DOHH2 (cell line): ENCODE measurements at regions not wholly inside any gene's neighbourhood (a gene's known extent, or its start where the extent isn't known, plus 50 kb on each side); places are given as distances from the start of the nearest gene placed in this dataset.

Source experiments
- H3F3A ChIP-seq: fragments of 200-600 bp; sonication (generic), shearing (Covaris generic); 2 replicates; pipeline ENCODE4 v1.6.0; 2016; ENCODE audit warnings: antibody characterized with exemption, mild to moderate bottlenecking; ENCODE audit not compliant: control insufficient read depth, insufficient read depth
- H3K27ac ChIP-seq: fragments of 200-600 bp; sonication (generic); 2 replicates; pipeline ENCODE4 v1.5.1; 2014; ENCODE audit warnings: low read depth, mild to moderate bottlenecking, low read length, moderate library complexity
- H3K27me3 ChIP-seq: fragments of 200-600 bp; sonication (generic); 2 replicates; pipeline ENCODE4 v1.6.1; 2014; ENCODE audit warnings: mild to moderate bottlenecking, low read length, mixed read lengths; ENCODE audit not compliant: control insufficient read depth
- H3K36me3 ChIP-seq: fragments of 200-600 bp; sonication (generic); 2 replicates; pipeline ENCODE4 v1.6.1; 2014; ENCODE audit warnings: mild to moderate bottlenecking, low read length, moderate library complexity, mixed read lengths; ENCODE audit not compliant: control insufficient read depth
- H3K4me1 ChIP-seq: fragments of 200-600 bp; sonication (generic); 2 replicates; pipeline ENCODE4 v1.6.1; 2014; ENCODE audit warnings: mild to moderate bottlenecking, low read length, mixed read lengths; ENCODE audit not compliant: control insufficient read depth
- H3K4me2 ChIP-seq: fragments of 200-600 bp; sonication (generic); 2 replicates; pipeline ENCODE4 v1.6.0; 2014; ENCODE audit warnings: mild to moderate bottlenecking, low read length, moderate library complexity
- H3K4me3 ChIP-seq: fragments of 200-600 bp; sonication (generic); 2 replicates; pipeline ENCODE4 v1.5.1; 2014; ENCODE audit warnings: mild to moderate bottlenecking, low read length, mixed read lengths
- H3K79me2 ChIP-seq: fragments of 200-600 bp; sonication (generic); 2 replicates; pipeline ENCODE4 v1.6.1; 2014; ENCODE audit warnings: mild to moderate bottlenecking, low read length, mixed read lengths; ENCODE audit not compliant: control insufficient read depth
- H3K9me2 ChIP-seq: fragments of 200-600 bp; sonication (generic); replicated peaks from 2 replicates; pipeline ENCODE4 v1.6.1; 2014; ENCODE audit warnings: mild to moderate bottlenecking, low read length, mixed read lengths; ENCODE audit not compliant: control insufficient read depth
- H3K9me3 ChIP-seq: fragments of 200-600 bp; sonication (generic); 2 replicates; pipeline ENCODE4 v1.6.1; 2014; ENCODE audit warnings: antibody characterized with exemption, low read length, mixed read lengths; ENCODE audit not compliant: control insufficient read depth, insufficient read depth
- H4K20me1 ChIP-seq: fragments of 200-600 bp; sonication (generic); 2 replicates; pipeline ENCODE4 v1.6.0; 2014; ENCODE audit warnings: low read depth, mild to moderate bottlenecking, antibody characterized with exemption, low read length, moderate library complexity; ENCODE audit not compliant: control insufficient read depth, insufficient read depth
- CTCF ChIP-seq: fragments of 200-600 bp; sonication (generic); IDR thresholded peaks from one replicate; pipeline ENCODE4 v1.5.1; 2014; ENCODE audit warnings: antibody characterized with exemption, mild to moderate bottlenecking, low read depth, low read length; ENCODE audit not compliant: poor library complexity, severe bottlenecking
- EZH2phosphoT487 ChIP-seq: fragments of 200-600 bp; sonication (generic); IDR thresholded peaks from 2 replicates; pipeline ENCODE4 v1.6.1; 2017; ENCODE audit warnings: borderline replicate concordance, mild to moderate bottlenecking, antibody characterized with exemption, low read length, moderate library complexity, mixed read lengths

DNA sequence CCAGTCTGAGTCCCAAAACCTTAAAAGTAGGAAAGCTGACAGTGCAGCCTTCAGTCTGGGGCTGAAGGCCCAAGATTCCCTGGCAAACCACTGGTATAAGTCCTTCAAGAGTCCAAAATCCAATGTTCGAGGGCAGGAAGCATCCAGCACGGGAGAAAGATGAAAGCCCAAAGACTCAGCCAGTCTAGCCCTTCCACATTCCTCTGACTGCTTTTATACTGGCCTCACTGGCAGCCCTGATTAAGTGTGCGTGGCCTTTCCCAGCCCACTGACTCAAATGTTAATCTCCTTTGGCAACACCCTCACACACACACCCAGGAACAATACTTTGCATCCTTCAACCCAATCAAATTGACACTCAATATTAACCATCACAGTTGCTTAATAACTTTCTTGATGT lies 372.1 kb upstream of the CCDC196 start:
- no peaks in the 10 kb centered on the region for H4K20me1 ChIP-seq
- no peaks in the 10 kb centered on the region for H3K27me3 ChIP-seq
- no peaks in the 10 kb centered on the region for H3K79me2 ChIP-seq
- no peaks in the 10 kb centered on the region for H3K36me3 ChIP-seq
- H3K4me1 ChIP-seq: no peaks in the 10 kb centered on the region
- TF ChIP-seq EZH2phosphoT487: no peak
- TF ChIP-seq CTCF: no peak
- H3K9me3 ChIP-seq: no peaks in the 10 kb centered on the region
- H3K27ac ChIP-seq: no peak overlapping the region
- H3K9me2 ChIP-seq: no peaks in the 10 kb centered on the region
- no peak overlapping the region for H3K4me3 ChIP-seq
- H3F3A ChIP-seq: no peaks in the 10 kb centered on the region
- no peak overlapping the region for H3K4me2 ChIP-seq

DNA sequence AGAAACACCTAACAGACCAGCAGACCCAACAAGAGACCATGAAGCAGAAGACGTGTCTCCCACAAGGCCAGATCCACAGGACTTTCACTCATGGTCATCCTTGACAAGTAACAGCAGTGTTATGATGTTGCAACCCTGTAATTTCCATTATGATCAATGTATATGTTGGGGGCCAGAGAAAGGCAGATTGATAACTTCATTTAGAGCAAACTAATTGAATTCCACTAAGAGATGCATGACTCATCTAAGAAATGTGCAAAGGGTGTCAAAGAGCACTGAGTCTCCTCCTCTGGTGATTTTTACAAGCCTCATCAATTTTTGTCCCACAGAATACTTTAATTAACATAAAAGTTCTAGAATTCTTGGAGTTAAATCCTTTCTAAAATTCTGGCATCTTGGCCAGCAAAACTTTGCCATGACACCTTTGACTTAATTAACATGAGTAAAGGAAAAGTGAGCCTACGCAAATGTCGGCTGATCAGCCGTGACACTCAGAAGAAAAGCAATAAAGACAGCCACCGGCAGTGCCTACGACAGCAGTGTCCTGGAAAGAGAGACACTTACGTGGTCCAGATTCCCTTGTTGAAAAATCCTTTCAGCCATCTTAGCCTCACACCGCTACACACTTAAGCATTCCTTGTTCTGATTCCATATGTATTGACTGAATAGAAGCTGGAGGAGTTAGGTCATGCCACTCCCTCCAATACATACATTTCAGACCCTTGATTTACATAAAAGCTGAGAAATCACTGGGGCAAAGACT lies 370.2 kb upstream of the CCDC196 start:
- Histone ChIP-seq H3K79me2 (no peaks in the 10 kb centered on the region), H3F3A (no peaks in the 10 kb centered on the region), H3K27ac (no peak overlapping the region), H3K9me3 (peaks cover 3% of the 10 kb centered on the region; the same call in 1 of the 2 replicates), H3K36me3 (no peaks in the 10 kb centered on the region), H3K4me1 (no peaks in the 10 kb centered on the region), H3K4me3 (no peak overlapping the region), H3K9me2 (no peaks in the 10 kb centered on the region), H4K20me1 (no peaks in the 10 kb centered on the region), H3K27me3 (no peaks in the 10 kb centered on the region), H3K4me2 (no peak overlapping the region)
- TF ChIP-seq CTCF (no peak), EZH2phosphoT487 (no peak)

GRCh38 chr14:66116732-66117131 lies 369.4 kb upstream of the CCDC196 start:
- Histone ChIP-seq H3K27ac (no peak overlapping the region), H3K4me3 (no peak overlapping the region), H3K79me2 (no peaks in the 10 kb centered on the region), H4K20me1 (no peaks in the 10 kb centered on the region), H3K27me3 (no peaks in the 10 kb centered on the region), H3K9me2 (no peaks in the 10 kb centered on the region), H3K4me2 (no peak overlapping the region), H3K4me1 (no peaks in the 10 kb centered on the region), H3K9me3 (peaks cover 3% of the 10 kb centered on the region; the same call in 1 of the 2 replicates), H3K36me3 (no peaks in the 10 kb centered on the region), H3F3A (no peaks in the 10 kb centered on the region)
- TF ChIP-seq CTCF (no peak), EZH2phosphoT487 (no peak)
